ENCODE measurements at regions not wholly inside any gene's neighbourhood (a gene's known extent, or its start where the extent isn't known, plus 50 kb on each side); places are given as distances from the start of the nearest gene placed in this dataset.

DNA sequence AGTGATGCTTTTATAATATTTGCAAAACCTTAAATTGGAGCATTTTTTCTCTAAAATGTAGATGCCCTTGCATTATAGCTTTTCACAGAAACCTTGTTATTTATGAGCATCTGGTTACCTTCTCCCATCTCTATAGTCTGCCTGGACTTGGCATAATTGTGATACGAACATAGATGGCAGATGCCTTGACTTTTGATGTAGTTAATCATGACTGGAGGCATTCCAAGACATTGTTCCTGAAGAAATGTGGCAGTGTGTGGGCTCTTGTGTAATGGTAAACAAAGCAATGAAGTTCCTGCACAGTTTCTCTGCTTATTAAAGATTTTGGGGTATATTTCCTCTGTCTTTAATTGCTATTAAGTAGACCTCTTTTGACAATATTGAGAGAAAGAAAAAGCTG, 500.1 kb downstream of the PCDH19 start:
- Histone ChIP-seq H3K14ac (ENCODE audit: low read length in 2 of 2) (no peak overlapping the region), H2BK120ac (ENCODE audit: low read depth, low read length) (no peak overlapping the region), H2BK5ac (ENCODE audit: low read depth, low read length, poor library complexity, severe bottlenecking) (no peak overlapping the region), H2BK15ac (ENCODE audit: low read depth, poor library complexity, severe bottlenecking) (no peak overlapping the region), H2AFZ (ENCODE audit: low read depth, low read length) (no peak overlapping the region), H4K8ac (ENCODE audit: low read length) (no peak overlapping the region), H2BK12ac (ENCODE audit: low read length in 2 of 2) (no peak overlapping the region), H3K4me3 (ENCODE audit: insufficient read depth in 1 of 2, low read depth in 1 of 2, low read length in 2 of 2) (no peak overlapping the region), H2AK5ac (ENCODE audit: low read length, severe bottlenecking) (no peak overlapping the region), H3K27me3 (ENCODE audit: control insufficient read depth in 1 of 2, insufficient read depth in 1 of 2, low read length in 2 of 2) (no peaks in the 10 kb centered on the region), H3K18ac (ENCODE audit: low read depth in 1 of 2, low read length in 2 of 2) (no peak overlapping the region), H3K23ac (ENCODE audit: low read length in 2 of 2) (no peak overlapping the region), H4K91ac (ENCODE audit: low read length) (no peak overlapping the region), H3K79me1 (replicated peaks; ENCODE audit: low read length, poor library complexity, severe bottlenecking) (no peaks in the 10 kb centered on the region), H3K36me3 (ENCODE audit: control insufficient read depth in 1 of 2, insufficient read depth in 2 of 2, low read depth in 1 of 2, low read length in 2 of 2) (no peaks in the 10 kb centered on the region), H3K4me1 (ENCODE audit: control insufficient read depth, insufficient read depth, low read depth, low read length) (no peaks in the 10 kb centered on the region), H3K4me2 (ENCODE audit: low read length, poor library complexity, severe bottlenecking) (no peak overlapping the region), H3K4ac (ENCODE audit: low read depth in 1 of 2, low read length in 2 of 2) (no peak overlapping the region), H3K27ac (ENCODE audit: low read length, poor library complexity, severe bottlenecking) (no peak overlapping the region), H3K9me3 (ENCODE audit: control insufficient read depth, low read length) (no peaks in the 10 kb centered on the region), H3K9ac (ENCODE audit: low read length) (no peak overlapping the region)
- no peak for DNase-seq
- WGBS = 67% methylated on average over 1 of the region's 1 CpG

DNA sequence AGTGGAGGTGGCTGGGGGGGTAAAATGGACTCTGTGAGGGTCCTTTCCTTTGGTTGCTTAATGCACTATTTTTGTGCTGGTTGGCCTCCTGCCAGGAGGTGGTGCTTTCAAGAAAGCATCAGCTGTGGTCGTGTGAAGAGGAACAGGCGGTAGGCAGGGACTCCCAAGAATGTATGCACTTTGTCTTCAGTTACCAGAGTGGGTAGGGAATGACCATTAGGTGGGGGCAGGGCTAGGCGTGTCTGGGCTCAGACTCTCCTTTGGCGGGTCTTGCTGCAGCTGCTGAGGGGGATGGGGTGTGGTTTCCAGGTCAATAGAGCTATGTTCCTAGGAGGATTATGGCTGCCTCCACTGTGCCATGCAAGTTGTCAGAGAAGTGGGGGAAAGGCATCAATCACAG, 509.0 kb downstream of the PCDH19 start:
- Histone ChIP-seq H2BK12ac (ENCODE audit: low read length in 2 of 2) (no peak overlapping the region), H3K27me3 (ENCODE audit: control insufficient read depth in 1 of 2, insufficient read depth in 1 of 2, low read length in 2 of 2) (peaks cover 0 to 2% of the 10 kb centered on the region in 2 experiments), H2BK5ac (ENCODE audit: low read depth, low read length, poor library complexity, severe bottlenecking) (no peak overlapping the region), H3K36me3 (ENCODE audit: control insufficient read depth in 1 of 2, insufficient read depth in 2 of 2, low read depth in 1 of 2, low read length in 2 of 2) (no peaks in the 10 kb centered on the region), H2BK15ac (ENCODE audit: low read depth, poor library complexity, severe bottlenecking) (no peak overlapping the region), H2AK5ac (ENCODE audit: low read length, severe bottlenecking) (no peak overlapping the region), H3K27ac (ENCODE audit: low read length, poor library complexity, severe bottlenecking) (no peak overlapping the region), H3K4me3 (ENCODE audit: insufficient read depth in 1 of 2, low read depth in 1 of 2, low read length in 2 of 2) (no peak overlapping the region), H2BK120ac (ENCODE audit: low read depth, low read length) (no peak overlapping the region), H4K8ac (ENCODE audit: low read length) (no peak overlapping the region), H3K9ac (ENCODE audit: low read length) (no peak overlapping the region), H3K14ac (ENCODE audit: low read length in 2 of 2) (no peak overlapping the region), H3K79me1 (replicated peaks; ENCODE audit: low read length, poor library complexity, severe bottlenecking) (no peaks in the 10 kb centered on the region), H3K4ac (ENCODE audit: low read depth in 1 of 2, low read length in 2 of 2) (no peak overlapping the region), H3K4me1 (ENCODE audit: control insufficient read depth, insufficient read depth, low read depth, low read length) (no peaks in the 10 kb centered on the region), H3K18ac (ENCODE audit: low read depth in 1 of 2, low read length in 2 of 2) (no peak overlapping the region), H2AFZ (ENCODE audit: low read depth, low read length) (no peak overlapping the region), H3K4me2 (ENCODE audit: low read length, poor library complexity, severe bottlenecking) (no peak overlapping the region), H3K9me3 (ENCODE audit: control insufficient read depth, low read length) (no peaks in the 10 kb centered on the region), H3K23ac (ENCODE audit: low read length in 2 of 2) (no peak overlapping the region), H4K91ac (ENCODE audit: low read length) (no peak overlapping the region)
- 21% methylated on average over 2 of the region's 4 CpGs for WGBS
- no peak for DNase-seq

DNA sequence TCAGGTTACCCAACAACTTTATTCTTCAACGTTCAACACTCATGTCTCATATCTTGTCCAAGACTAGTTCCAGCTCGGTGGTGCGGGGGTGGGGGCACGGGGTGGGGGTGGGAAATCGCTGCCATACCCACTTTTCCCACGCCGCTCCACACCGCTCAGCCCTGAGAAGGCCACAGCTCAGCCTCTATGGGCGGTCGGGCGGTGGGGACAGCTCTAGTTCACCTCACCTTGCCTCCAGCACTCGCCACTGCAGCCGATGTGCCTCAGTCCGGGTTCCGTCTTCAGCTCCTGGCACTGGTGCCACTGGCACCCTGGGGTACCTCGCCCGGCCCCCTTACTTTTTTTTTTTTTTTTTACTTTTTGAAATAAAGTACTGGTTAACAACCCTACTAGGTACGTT, 522.2 kb downstream of the PCDH19 start:
- H4K8ac ChIP-seq (ENCODE audit: low read length) = no peak overlapping the region
- no peak overlapping the region for H3K18ac ChIP-seq (ENCODE audit: low read depth in 1 of 2, low read length in 2 of 2)
- H2BK120ac ChIP-seq (ENCODE audit: low read depth, low read length) = no peak overlapping the region
- WGBS = 90% methylated on average over 8 of the region's 18 CpGs
- H2BK15ac ChIP-seq (ENCODE audit: low read depth, poor library complexity, severe bottlenecking) = no peak overlapping the region
- no peak overlapping the region for H3K14ac ChIP-seq (ENCODE audit: low read length in 2 of 2)
- no peak overlapping the region for H3K4me3 ChIP-seq (ENCODE audit: insufficient read depth in 1 of 2, low read depth in 1 of 2, low read length in 2 of 2)
- no peak overlapping the region for H2BK5ac ChIP-seq (ENCODE audit: low read depth, low read length, poor library complexity, severe bottlenecking)
- H3K79me1 ChIP-seq (replicated peaks; ENCODE audit: low read length, poor library complexity, severe bottlenecking) = no peaks in the 10 kb centered on the region
- H3K36me3 ChIP-seq (ENCODE audit: control insufficient read depth in 1 of 2, insufficient read depth in 2 of 2, low read depth in 1 of 2, low read length in 2 of 2) = no peaks in the 10 kb centered on the region
- no peak overlapping the region for H3K4ac ChIP-seq (ENCODE audit: low read depth in 1 of 2, low read length in 2 of 2)
- H3K4me1 ChIP-seq (ENCODE audit: control insufficient read depth, insufficient read depth, low read depth, low read length) = no peaks in the 10 kb centered on the region
- H3K27ac ChIP-seq (ENCODE audit: low read length, poor library complexity, severe bottlenecking) = no peak overlapping the region
- H3K23ac ChIP-seq (ENCODE audit: low read length in 2 of 2) = no peak overlapping the region
- no peak overlapping the region for H2BK12ac ChIP-seq (ENCODE audit: low read length in 2 of 2)
- DNase-seq = no peak
- no peak overlapping the region for H4K91ac ChIP-seq (ENCODE audit: low read length)
- H3K4me2 ChIP-seq (ENCODE audit: low read length, poor library complexity, severe bottlenecking) = no peak overlapping the region
- H2AFZ ChIP-seq (ENCODE audit: low read depth, low read length) = no peak overlapping the region
- no peaks in the 10 kb centered on the region for H3K27me3 ChIP-seq (ENCODE audit: control insufficient read depth in 1 of 2, insufficient read depth in 1 of 2, low read length in 2 of 2)
- H2AK5ac ChIP-seq (ENCODE audit: low read length, severe bottlenecking) = no peak overlapping the region
- no peak overlapping the region for H3K9ac ChIP-seq (ENCODE audit: low read length)
- H3K9me3 ChIP-seq (ENCODE audit: control insufficient read depth, low read length) = no peaks in the 10 kb centered on the region

DNA sequence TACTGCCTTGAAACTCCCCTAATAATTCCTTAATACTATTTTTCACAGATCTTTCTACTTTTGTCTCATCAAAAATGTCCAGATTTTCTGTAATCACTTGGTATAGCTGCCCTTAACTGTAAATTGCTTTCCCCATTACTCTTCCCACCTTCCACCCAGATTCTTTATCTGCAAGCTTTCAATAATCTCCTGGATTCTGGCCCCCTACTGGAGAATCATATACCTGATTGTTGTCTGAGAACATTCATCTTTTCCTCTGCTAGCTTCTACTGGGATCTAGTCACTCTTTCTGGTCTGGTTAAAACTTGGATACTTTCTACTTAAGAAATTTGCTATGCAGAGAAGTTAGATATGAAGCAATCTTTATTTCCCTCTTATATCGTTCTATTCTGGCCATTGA, 552.6 kb downstream of the PCDH19 start:
- Histone ChIP-seq H4K8ac (ENCODE audit: low read length) (no peak overlapping the region), H2AFZ (ENCODE audit: low read depth, low read length) (no peak overlapping the region), H2AK5ac (ENCODE audit: low read length, severe bottlenecking) (no peak overlapping the region), H2BK120ac (ENCODE audit: low read depth, low read length) (no peak overlapping the region), H3K4ac (ENCODE audit: low read depth in 1 of 2, low read length in 2 of 2) (no peak overlapping the region), H2BK5ac (ENCODE audit: low read depth, low read length, poor library complexity, severe bottlenecking) (no peak overlapping the region), H4K91ac (ENCODE audit: low read length) (no peak overlapping the region), H3K36me3 (ENCODE audit: control insufficient read depth in 1 of 2, insufficient read depth in 2 of 2, low read depth in 1 of 2, low read length in 2 of 2) (no peaks in the 10 kb centered on the region), H3K9ac (ENCODE audit: low read length) (no peak overlapping the region), H3K27ac (ENCODE audit: low read length, poor library complexity, severe bottlenecking) (no peak overlapping the region), H3K18ac (ENCODE audit: low read depth in 1 of 2, low read length in 2 of 2) (no peak overlapping the region), H3K4me2 (ENCODE audit: low read length, poor library complexity, severe bottlenecking) (no peak overlapping the region), H2BK15ac (ENCODE audit: low read depth, poor library complexity, severe bottlenecking) (no peak overlapping the region), H3K79me1 (replicated peaks; ENCODE audit: low read length, poor library complexity, severe bottlenecking) (no peaks in the 10 kb centered on the region), H3K14ac (ENCODE audit: low read length in 2 of 2) (no peak overlapping the region), H3K27me3 (ENCODE audit: control insufficient read depth in 1 of 2, insufficient read depth in 1 of 2, low read length in 2 of 2) (no peaks in the 10 kb centered on the region), H3K4me3 (ENCODE audit: insufficient read depth in 1 of 2, low read depth in 1 of 2, low read length in 2 of 2) (no peak overlapping the region), H3K23ac (ENCODE audit: low read length in 2 of 2) (no peak overlapping the region), H3K9me3 (ENCODE audit: control insufficient read depth, low read length) (no peaks in the 10 kb centered on the region), H2BK12ac (ENCODE audit: low read length in 2 of 2) (no peak overlapping the region), H3K4me1 (ENCODE audit: control insufficient read depth, insufficient read depth, low read depth, low read length) (no peaks in the 10 kb centered on the region)
- DNase-seq = no peak
- WGBS = no CpG with 5 or more reads among the region's 1 CpG
